ENCODE measurements at regions not wholly inside any gene's neighbourhood (a gene's known extent, or its start where the extent isn't known, plus 50 kb on each side); places are given as distances from the start of the nearest gene placed in this dataset.

GRCh38 chr12:92029902-92030586, 115.6 kb downstream of the BTG1 start:
- DNase-seq, result no peak

- no peak for DNase-seq
Observed at GRCh38 chr12:92029136-92029535, 116.5 kb downstream of the BTG1 start.

GRCh38 chr12:92028441-92028709, 117.3 kb downstream of the BTG1 start:
- no peak for DNase-seq

GRCh38 chr12:92027701-92028440, 117.8 kb downstream of the BTG1 start:
- no peak for DNase-seq

GRCh38 chr12:92027243-92027642, 118.4 kb downstream of the BTG1 start:
- DNase-seq, result no peak

GRCh38 chr12:92025462-92026207, 120.0 kb downstream of the BTG1 start:
- no peak for DNase-seq

GRCh38 chr12:92022093-92022492, 123.6 kb downstream of the BTG1 start:
- no peak for DNase-seq

GRCh38 chr12:92021666-92022035, 124.0 kb downstream of the BTG1 start:
- DNase-seq, result no peak

- DNase-seq, result no peak
Observed at GRCh38 chr12:92020983-92021665, 124.5 kb downstream of the BTG1 start.

GRCh38 chr12:92019491-92020277, 126.0 kb downstream of the BTG1 start:
- no peak for DNase-seq

GRCh38 chr12:92012691-92013090, 133.0 kb downstream of the BTG1 start:
- no peak for DNase-seq

- DNase-seq, result no peak
Observed at GRCh38 chr12:92010853-92011701, 134.6 kb downstream of the BTG1 start.

GRCh38 chr12:92010368-92010767, 135.3 kb downstream of the BTG1 start:
- DNase-seq, result no peak

- DNase-seq, result no peak
Observed at GRCh38 chr12:92008345-92008744, 137.3 kb downstream of the BTG1 start.

GRCh38 chr12:92007787-92008186, 137.9 kb downstream of the BTG1 start:
- no peak for DNase-seq

- DNase-seq, result no peak
Observed at GRCh38 chr12:92003701-92004100, 141.9 kb downstream of the BTG1 start.

- DNase-seq, result no peak
Observed at GRCh38 chr12:92002673-92003382, 142.8 kb downstream of the BTG1 start.

- DNase-seq, result no peak
Observed at GRCh38 chr12:92002195-92002649, 143.4 kb downstream of the BTG1 start.

- no peak for DNase-seq
Observed at GRCh38 chr12:92000597-92000996, 145.0 kb downstream of the BTG1 start.

GRCh38 chr12:91999823-92000222, 145.8 kb downstream of the BTG1 start:
- no peak for DNase-seq

GRCh38 chr12:91998316-91998715, 147.3 kb downstream of the BTG1 start:
- no peak for DNase-seq
